ENCODE measurements at regions not wholly inside any gene's neighbourhood (a gene's known extent, or its start where the extent isn't known, plus 50 kb on each side); places are given as distances from the start of the nearest gene placed in this dataset.

GRCh38 chr21:22288885-22289499 lies 1290.8 kb downstream of the NCAM2 start:
- H3K36me3 Mint-ChIP-seq (ENCODE audit: insufficient read depth, unreplicated experiment), result peaks cover 12% of the 10 kb centered on the region
- peak overlapping the region; percentile 47 for H3K4me3 Mint-ChIP-seq (ENCODE audit: unreplicated experiment)
- Histone ChIP-seq H3K9me3 (peaks cover 18% of the 10 kb centered on the region; the same call in 1 of the 2 replicates), H3K36me3 (ENCODE audit: control insufficient read depth, insufficient read depth, low read length) (no peaks in the 10 kb centered on the region), H3K4me1 (peaks cover 21% of the 10 kb centered on the region), H3K4me3 (ENCODE audit: low read depth, low read length) (no peak overlapping the region), H3K27me3 (replicated peaks; ENCODE audit: control insufficient read depth, insufficient read depth, low read length) (no peaks in the 10 kb centered on the region)
- ChIA-PET CTCF (no interaction called here), POLR2A (no interaction called here)
- H3K4me1 Mint-ChIP-seq (ENCODE audit: low read depth, unreplicated experiment), result peaks cover 12% of the 10 kb centered on the region
- no peak for TF ChIP-seq CTCF (IDR thresholded peaks at IDR 0.05; ENCODE audit: insufficient read depth in 1 of 2, low read depth in 1 of 2, low read length in 1 of 2, severe bottlenecking in 1 of 2, unreplicated experiment in 1 of 2)
- H3K27ac Mint-ChIP-seq (ENCODE audit: unreplicated experiment), result peak overlapping the region; percentile 76
- no peaks in the 10 kb centered on the region for H3K27me3 Mint-ChIP-seq (ENCODE audit: insufficient read depth, unreplicated experiment)
- peaks cover 28% of the 10 kb centered on the region for H3K9me3 Mint-ChIP-seq (ENCODE audit: unreplicated experiment)
- no TSS peak for BruUV-seq (replicated peaks)
- intact Hi-C loops (cut with micrococcal nuclease; ENCODE audit: unreplicated experiment), result loop anchor here (1.0 kb wide), 1 partner anchor 85 kb away; no protein-coding TSS in a partner anchor
- peak in 1 of 2 experiments; percentile 20 for DNase-seq

GRCh38 chr21:22292144-22292543 lies 1293.9 kb downstream of the NCAM2 start:
- Mint-ChIP-seq H3K9me3 (ENCODE audit: unreplicated experiment) (peaks cover 13% of the 10 kb centered on the region), H3K4me1 (ENCODE audit: low read depth, unreplicated experiment) (peaks cover 12% of the 10 kb centered on the region), H3K4me3 (ENCODE audit: unreplicated experiment) (no peak overlapping the region), H3K27ac (ENCODE audit: unreplicated experiment) (no peak overlapping the region), H3K36me3 (ENCODE audit: insufficient read depth, unreplicated experiment) (peaks cover 12% of the 10 kb centered on the region), H3K27me3 (ENCODE audit: insufficient read depth, unreplicated experiment) (no peaks in the 10 kb centered on the region)
- ChIA-PET CTCF (no interaction called here), POLR2A (no interaction called here)
- TF ChIP-seq CTCF (IDR thresholded peaks at IDR 0.05; ENCODE audit: insufficient read depth in 1 of 2, low read depth in 1 of 2, low read length in 1 of 2, severe bottlenecking in 1 of 2, unreplicated experiment in 1 of 2), result no peak
- no TSS peak for BruUV-seq (replicated peaks)
- H3K9me3 ChIP-seq, result peaks cover 13% of the 10 kb centered on the region; the same call in 1 of the 2 replicates
- H3K4me1 ChIP-seq, result peaks cover 21% of the 10 kb centered on the region
- no peak for DNase-seq
- no peak overlapping the region for H3K4me3 ChIP-seq (ENCODE audit: low read depth, low read length)
- H3K27me3 ChIP-seq (replicated peaks; ENCODE audit: control insufficient read depth, insufficient read depth, low read length), result no peaks in the 10 kb centered on the region
- no peaks in the 10 kb centered on the region for H3K36me3 ChIP-seq (ENCODE audit: control insufficient read depth, insufficient read depth, low read length)
- intact Hi-C loops (cut with micrococcal nuclease; ENCODE audit: unreplicated experiment), result no loop called here

GRCh38 chr21:22297575-22297974 lies 1299.4 kb downstream of the NCAM2 start:
- Mint-ChIP-seq H3K4me1 (ENCODE audit: low read depth, unreplicated experiment) (no peaks in the 10 kb centered on the region), H3K4me3 (ENCODE audit: unreplicated experiment) (no peak overlapping the region), H3K36me3 (ENCODE audit: insufficient read depth, unreplicated experiment) (no peaks in the 10 kb centered on the region), H3K9me3 (ENCODE audit: unreplicated experiment) (peaks cover 12% of the 10 kb centered on the region), H3K27ac (ENCODE audit: unreplicated experiment) (no peak overlapping the region), H3K27me3 (ENCODE audit: insufficient read depth, unreplicated experiment) (no peaks in the 10 kb centered on the region)
- intact Hi-C loops (cut with micrococcal nuclease; ENCODE audit: unreplicated experiment), result no loop called here
- ChIA-PET POLR2A (no interaction called here), CTCF (no interaction called here)
- Histone ChIP-seq H3K9me3 (no peaks in the 10 kb centered on the region), H3K4me1 (no peaks in the 10 kb centered on the region), H3K4me3 (ENCODE audit: low read depth, low read length) (no peak overlapping the region), H3K27me3 (replicated peaks; ENCODE audit: control insufficient read depth, insufficient read depth, low read length) (no peaks in the 10 kb centered on the region), H3K36me3 (ENCODE audit: control insufficient read depth, insufficient read depth, low read length) (no peaks in the 10 kb centered on the region)
- TF ChIP-seq CTCF (IDR thresholded peaks at IDR 0.05; ENCODE audit: insufficient read depth in 1 of 2, low read depth in 1 of 2, low read length in 1 of 2, severe bottlenecking in 1 of 2, unreplicated experiment in 1 of 2), result no peak
- BruUV-seq (replicated peaks), result no TSS peak
- DNase-seq, result no peak

All from Caco-2 (cell line).